RWPE2 (cell line): ENCODE measurements at regions not wholly inside any gene's neighbourhood (a gene's known extent, or its start where the extent isn't known, plus 50 kb on each side); places are given as distances from the start of the nearest gene placed in this dataset.

Experiments
- ATAC-seq: fragments of 200-7000 bp; cut with Tn5 transposase; 3 replicates; pipeline ENCODE4 v1.9.1; 2021; ENCODE audit warnings: low read depth
- DNase-seq: peaks from one replicate; pipeline ENCODE4 v3.0.0-alpha.2; 2020; ENCODE audit warnings: low spot score
- H3K27ac ChIP-seq: fragments of 450-650 bp; 2 replicates; pipeline ENCODE4 v1.5.1; 2017; ENCODE audit warnings: mild to moderate bottlenecking; ENCODE audit not compliant: poor library complexity, severe bottlenecking
- H3K27me3 ChIP-seq: fragments of 250-450 bp; sonication (Bioruptor Pico); 2 replicates; pipeline ENCODE4 v1.5.1; 2021; ENCODE audit warnings: mild to moderate bottlenecking, moderate library complexity; ENCODE audit not compliant: insufficient read depth, poor library complexity, severe bottlenecking
- H3K36me3 ChIP-seq: fragments of 250-450 bp; sonication (Bioruptor Pico); 2 replicates; pipeline ENCODE4 v1.5.1; 2020; ENCODE audit warnings: low read depth, mild to moderate bottlenecking, moderate library complexity
- H3K4me1 ChIP-seq: fragments of 250-450 bp; sonication (Bioruptor Pico); 2 replicates; pipeline ENCODE4 v1.5.1; 2021; ENCODE audit warnings: mild to moderate bottlenecking, moderate library complexity; ENCODE audit not compliant: insufficient read depth, poor library complexity, severe bottlenecking
- H3K4me3 ChIP-seq: fragments of 250-450 bp; sonication (Bioruptor Pico); 2 replicates; pipeline ENCODE4 v1.5.1; 2021; ENCODE audit warnings: mild to moderate bottlenecking, moderate library complexity; ENCODE audit not compliant: severe bottlenecking
- H3K9me3 ChIP-seq: fragments of 250-450 bp; sonication (Bioruptor Pico); 2 replicates; pipeline ENCODE4 v1.5.1; 2021; ENCODE audit warnings: mild to moderate bottlenecking, moderate library complexity; ENCODE audit not compliant: severe bottlenecking
- TF ChIP-seq, protein P1 (sequence below): fragments of 450-650 bp; IDR thresholded peaks from one replicate; pipeline ENCODE4 v1.5.1; 2017; ENCODE audit warnings: mild to moderate bottlenecking, moderate library complexity; ENCODE audit not compliant: poor library complexity, severe bottlenecking

DNA sequence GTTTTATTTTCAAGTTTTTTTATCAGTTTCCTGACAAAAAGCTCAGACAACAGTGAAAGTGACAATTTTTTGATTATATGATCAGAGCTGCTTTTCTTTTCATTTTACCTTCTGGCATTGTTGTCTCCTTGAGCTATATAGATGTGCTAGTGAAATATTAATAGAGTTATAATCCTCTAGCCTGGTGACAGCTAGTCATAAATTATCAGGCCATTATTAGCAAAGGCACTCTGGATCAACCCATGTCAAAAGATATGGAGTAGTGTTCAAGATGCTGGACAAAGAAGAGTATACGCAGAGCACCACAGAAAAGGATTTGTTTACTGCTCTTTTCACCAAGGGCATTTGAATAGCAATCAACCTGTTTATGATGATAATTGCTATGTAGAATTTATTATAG is 1230.1 kb downstream of the HACE1 start:
- no peaks in the 10 kb centered on the region for H3K36me3 ChIP-seq
- no peaks in the 10 kb centered on the region for H3K9me3 ChIP-seq
- ATAC-seq (no peak), DNase-seq (no peak)
- H3K4me3 ChIP-seq: no peak overlapping the region
- H3K27ac ChIP-seq: no peak overlapping the region
- no peaks in the 10 kb centered on the region for H3K4me1 ChIP-seq
- peaks cover 5% of the 10 kb centered on the region for H3K27me3 ChIP-seq
- TF ChIP-seq, protein P1, sequence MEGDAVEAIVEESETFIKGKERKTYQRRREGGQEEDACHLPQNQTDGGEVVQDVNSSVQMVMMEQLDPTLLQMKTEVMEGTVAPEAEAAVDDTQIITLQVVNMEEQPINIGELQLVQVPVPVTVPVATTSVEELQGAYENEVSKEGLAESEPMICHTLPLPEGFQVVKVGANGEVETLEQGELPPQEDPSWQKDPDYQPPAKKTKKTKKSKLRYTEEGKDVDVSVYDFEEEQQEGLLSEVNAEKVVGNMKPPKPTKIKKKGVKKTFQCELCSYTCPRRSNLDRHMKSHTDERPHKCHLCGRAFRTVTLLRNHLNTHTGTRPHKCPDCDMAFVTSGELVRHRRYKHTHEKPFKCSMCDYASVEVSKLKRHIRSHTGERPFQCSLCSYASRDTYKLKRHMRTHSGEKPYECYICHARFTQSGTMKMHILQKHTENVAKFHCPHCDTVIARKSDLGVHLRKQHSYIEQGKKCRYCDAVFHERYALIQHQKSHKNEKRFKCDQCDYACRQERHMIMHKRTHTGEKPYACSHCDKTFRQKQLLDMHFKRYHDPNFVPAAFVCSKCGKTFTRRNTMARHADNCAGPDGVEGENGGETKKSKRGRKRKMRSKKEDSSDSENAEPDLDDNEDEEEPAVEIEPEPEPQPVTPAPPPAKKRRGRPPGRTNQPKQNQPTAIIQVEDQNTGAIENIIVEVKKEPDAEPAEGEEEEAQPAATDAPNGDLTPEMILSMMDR: no peak

DNA sequence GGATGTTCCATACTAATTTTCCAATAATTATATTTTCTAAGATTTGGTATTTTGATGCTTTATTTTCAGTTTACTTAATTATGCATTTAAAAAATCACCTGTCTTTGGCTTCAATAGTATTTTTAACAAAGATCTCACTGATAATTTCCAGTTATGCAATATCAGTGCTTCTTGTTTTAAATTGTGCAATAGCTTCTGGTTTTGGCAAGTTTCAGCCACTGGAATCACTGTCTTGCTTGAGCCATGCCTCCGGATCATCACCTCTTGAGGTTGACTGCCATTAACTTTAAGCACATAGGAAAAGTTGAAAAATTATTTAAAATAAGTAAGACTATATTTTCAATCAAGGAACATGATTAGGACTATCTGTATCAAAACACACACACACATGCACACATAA is 1242.1 kb downstream of the HACE1 start:
- Histone ChIP-seq H3K4me1 (no peaks in the 10 kb centered on the region), H3K27ac (no peak overlapping the region), H3K27me3 (peaks cover 3% of the 10 kb centered on the region), H3K4me3 (no peak overlapping the region), H3K36me3 (no peaks in the 10 kb centered on the region), H3K9me3 (peaks cover 3% of the 10 kb centered on the region)
- ATAC-seq (no peak), DNase-seq (no peak)
- TF ChIP-seq, protein P1: no peak

- H3K4me1 ChIP-seq: no peaks in the 10 kb centered on the region
- H3K4me3 ChIP-seq: no peak overlapping the region
- no peak for ATAC-seq
- H3K9me3 ChIP-seq: no peaks in the 10 kb centered on the region
- H3K27me3 ChIP-seq: no peaks in the 10 kb centered on the region
- no peaks in the 10 kb centered on the region for H3K36me3 ChIP-seq
- TF ChIP-seq, protein P1: no peak
- no peak for DNase-seq
- H3K27ac ChIP-seq: no peak overlapping the region
Measured at GRCh38 chr6:103587722-103588121, 1272.0 kb downstream of the HACE1 start.

DNA sequence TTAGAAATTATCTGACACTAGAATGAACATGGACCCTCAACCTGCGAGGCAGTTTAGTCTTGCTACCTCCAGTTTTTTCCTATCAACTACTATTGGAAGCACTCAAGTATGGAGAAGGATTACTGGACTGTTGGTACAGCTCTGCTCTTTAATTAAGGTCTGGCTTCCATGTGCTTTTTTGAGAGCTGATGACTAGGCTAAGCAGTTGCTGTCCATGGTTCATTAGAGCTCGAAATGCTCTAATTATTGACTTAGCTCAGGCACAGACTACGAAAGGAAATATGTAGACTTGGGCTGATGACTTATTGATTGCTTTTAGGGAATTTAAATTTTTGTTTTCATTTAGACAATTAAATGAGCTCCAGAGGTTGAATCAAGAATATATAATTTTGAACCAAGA is 1281.6 kb downstream of the HACE1 start:
- TF ChIP-seq, protein P1: no peak
- DNase-seq: no peak
- Histone ChIP-seq H3K4me3 (no peak overlapping the region), H3K4me1 (no peaks in the 10 kb centered on the region), H3K9me3 (no peaks in the 10 kb centered on the region), H3K36me3 (no peaks in the 10 kb centered on the region), H3K27me3 (no peaks in the 10 kb centered on the region), H3K27ac (no peak overlapping the region)
- ATAC-seq: no peak

DNA sequence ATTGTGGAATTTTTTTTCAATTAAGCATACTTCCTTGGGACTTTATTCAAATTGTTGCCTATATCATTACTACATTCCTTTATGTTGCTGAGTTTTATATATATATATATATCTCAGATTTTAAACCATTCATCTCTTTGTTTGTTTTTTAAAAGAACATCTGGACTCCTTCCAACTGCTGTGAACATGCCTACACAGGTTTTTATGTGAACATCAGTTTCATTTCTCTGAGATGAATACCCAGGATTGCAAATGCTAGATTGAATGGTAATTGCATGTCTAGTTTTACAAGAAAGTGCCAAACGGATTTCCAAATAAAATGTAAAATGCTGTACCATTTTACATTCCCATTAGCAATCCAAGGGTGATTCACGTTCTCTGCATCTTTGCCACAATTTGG is 1289.3 kb downstream of the HACE1 start:
- peaks cover 2% of the 10 kb centered on the region for H3K4me1 ChIP-seq
- no peak for DNase-seq
- TF ChIP-seq, protein P1: no peak
- H3K27ac ChIP-seq: no peak overlapping the region
- no peaks in the 10 kb centered on the region for H3K9me3 ChIP-seq
- ATAC-seq: 0 out of 3 replicates have a peak, but pooled peaks have one; percentile 21
- H3K36me3 ChIP-seq: no peaks in the 10 kb centered on the region
- H3K27me3 ChIP-seq: no peaks in the 10 kb centered on the region
- no peak overlapping the region for H3K4me3 ChIP-seq
